OCI-LY1 (cell line): ENCODE measurements at regions not wholly inside any gene's neighbourhood (a gene's known extent, or its start where the extent isn't known, plus 50 kb on each side); places are given as distances from the start of the nearest gene placed in this dataset.

ENCODE experiments used
- EZH2 ChIP-seq: fragments of 200-600 bp; sonication (generic), shearing (Covaris generic); IDR thresholded peaks from 2 replicates; pipeline ENCODE4 v1.8.0; 2017; ENCODE audit warnings: borderline replicate concordance, mixed run types, mild to moderate bottlenecking, antibody characterized with exemption, low read length, moderate library complexity, mixed read lengths
- TF ChIP-seq, protein P1 (sequence below): fragments of 200-600 bp; sonication (generic), shearing (Covaris generic); IDR thresholded peaks from 2 replicates; pipeline ENCODE4 v1.5.1; 2017; ENCODE audit warnings: mild to moderate bottlenecking, antibody characterized with exemption, low read length, moderate library complexity, mixed read lengths

GRCh38 chr6:92072387-92072786 is 1347.0 kb downstream of the EPHA7 start:
- TF ChIP-seq EZH2: no peak
- TF ChIP-seq, protein P1, sequence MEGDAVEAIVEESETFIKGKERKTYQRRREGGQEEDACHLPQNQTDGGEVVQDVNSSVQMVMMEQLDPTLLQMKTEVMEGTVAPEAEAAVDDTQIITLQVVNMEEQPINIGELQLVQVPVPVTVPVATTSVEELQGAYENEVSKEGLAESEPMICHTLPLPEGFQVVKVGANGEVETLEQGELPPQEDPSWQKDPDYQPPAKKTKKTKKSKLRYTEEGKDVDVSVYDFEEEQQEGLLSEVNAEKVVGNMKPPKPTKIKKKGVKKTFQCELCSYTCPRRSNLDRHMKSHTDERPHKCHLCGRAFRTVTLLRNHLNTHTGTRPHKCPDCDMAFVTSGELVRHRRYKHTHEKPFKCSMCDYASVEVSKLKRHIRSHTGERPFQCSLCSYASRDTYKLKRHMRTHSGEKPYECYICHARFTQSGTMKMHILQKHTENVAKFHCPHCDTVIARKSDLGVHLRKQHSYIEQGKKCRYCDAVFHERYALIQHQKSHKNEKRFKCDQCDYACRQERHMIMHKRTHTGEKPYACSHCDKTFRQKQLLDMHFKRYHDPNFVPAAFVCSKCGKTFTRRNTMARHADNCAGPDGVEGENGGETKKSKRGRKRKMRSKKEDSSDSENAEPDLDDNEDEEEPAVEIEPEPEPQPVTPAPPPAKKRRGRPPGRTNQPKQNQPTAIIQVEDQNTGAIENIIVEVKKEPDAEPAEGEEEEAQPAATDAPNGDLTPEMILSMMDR: no peak
